HG03064 (cell line): ENCODE measurements at regions not wholly inside any gene's neighbourhood (a gene's known extent, or its start where the extent isn't known, plus 50 kb on each side); places are given as distances from the start of the nearest gene placed in this dataset.

Experiments used
- ATAC-seq: cut with Tn5 transposase; IDR thresholded peaks from one replicate; pipeline ENCODE4 v1.9.1; 2021; ENCODE audit warnings: low read depth; ENCODE audit not compliant: unreplicated experiment

DNA sequence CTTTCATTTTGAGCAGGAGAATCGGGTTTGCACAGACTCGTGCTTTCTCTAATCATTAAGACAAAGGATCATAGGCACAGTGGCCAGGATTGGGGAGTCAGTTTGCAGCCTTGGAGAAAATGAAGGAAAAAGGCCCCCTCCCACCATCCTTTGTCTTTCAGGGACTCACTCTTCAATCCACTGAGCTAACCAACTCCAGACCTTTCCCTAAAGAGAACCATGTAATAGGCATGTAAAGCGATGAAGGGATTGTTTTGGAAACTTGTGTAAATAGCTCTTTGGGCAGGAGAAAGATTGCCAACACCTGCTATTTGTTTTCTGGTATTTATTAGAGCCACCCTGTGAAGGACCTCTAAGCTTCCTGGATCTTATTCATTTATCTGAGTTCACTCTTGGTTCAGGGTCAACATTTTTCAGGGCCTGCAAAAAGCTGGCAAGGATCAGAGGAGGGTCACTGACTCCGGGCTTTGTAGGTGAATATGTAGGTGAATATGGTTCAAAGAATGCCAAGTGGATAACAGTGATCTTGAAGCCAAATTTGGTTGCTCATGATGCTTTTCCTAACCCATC, 192.6 kb upstream of the FGGY start:
- ATAC-seq, result no peak

- no peak for ATAC-seq
Observed at GRCh38 chr1:59105548-59106507, 191.1 kb upstream of the FGGY start.

DNA sequence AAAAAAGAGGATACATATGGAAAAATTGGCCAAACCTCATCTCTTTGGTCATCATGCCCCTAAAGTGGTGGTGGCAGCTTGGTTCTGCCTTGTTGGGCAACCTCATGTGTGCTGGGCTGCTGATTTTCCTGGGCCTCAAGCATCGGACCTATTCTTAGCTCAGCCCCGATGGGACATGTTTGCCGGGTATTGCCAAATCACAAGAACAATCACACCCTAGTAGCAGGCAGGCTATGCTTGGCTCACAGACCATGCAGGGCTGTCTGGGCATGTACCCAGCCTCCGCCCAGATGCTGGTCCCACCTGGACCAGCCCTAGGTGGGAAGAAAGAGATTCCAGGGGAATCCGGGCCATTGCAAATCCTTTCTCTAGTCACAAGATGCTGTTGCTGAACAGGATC, 189.4 kb upstream of the FGGY start:
- ATAC-seq, result no peak

GRCh38 chr1:59107916-59108315, 189.0 kb upstream of the FGGY start:
- no peak for ATAC-seq

DNA sequence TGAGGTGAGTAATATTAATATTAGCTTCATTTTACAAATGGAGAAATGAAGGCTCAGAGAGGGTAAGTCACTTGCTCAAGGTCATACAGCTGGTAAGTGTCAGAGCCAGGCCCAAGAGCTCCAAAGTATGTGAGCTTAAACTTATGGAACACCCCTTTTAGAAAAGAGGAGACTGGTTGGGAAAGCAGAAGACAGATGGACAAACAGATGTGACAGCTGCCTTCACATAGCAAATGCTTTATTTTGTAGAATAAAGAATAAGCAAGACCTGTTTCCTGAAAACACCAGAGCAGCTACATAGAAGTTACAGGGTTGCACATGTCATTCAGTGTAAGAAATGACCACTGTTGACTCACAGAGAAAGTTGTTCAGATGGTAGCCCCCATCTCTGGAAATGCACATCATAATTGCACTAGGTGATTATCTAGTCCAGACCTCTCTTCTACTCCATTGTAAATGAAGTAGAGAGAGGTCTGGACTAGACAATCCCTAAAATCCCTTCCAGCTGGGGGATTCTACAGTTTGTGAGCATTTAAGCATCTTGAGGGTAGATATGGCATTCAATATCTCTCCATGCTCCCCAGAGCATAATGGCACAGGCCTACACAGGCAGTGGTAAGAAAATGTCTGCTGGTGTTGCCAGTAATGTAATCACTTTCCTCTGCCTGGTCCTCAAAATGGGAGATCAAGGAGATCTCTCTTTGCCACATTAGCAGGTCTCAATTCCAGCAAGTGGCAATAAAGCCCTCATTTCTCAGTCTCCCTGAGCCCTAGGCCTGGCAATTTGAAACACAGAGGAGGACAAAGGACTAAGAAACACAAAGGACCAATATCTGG, 188.2 kb upstream of the FGGY start:
- ATAC-seq, result no peak

DNA sequence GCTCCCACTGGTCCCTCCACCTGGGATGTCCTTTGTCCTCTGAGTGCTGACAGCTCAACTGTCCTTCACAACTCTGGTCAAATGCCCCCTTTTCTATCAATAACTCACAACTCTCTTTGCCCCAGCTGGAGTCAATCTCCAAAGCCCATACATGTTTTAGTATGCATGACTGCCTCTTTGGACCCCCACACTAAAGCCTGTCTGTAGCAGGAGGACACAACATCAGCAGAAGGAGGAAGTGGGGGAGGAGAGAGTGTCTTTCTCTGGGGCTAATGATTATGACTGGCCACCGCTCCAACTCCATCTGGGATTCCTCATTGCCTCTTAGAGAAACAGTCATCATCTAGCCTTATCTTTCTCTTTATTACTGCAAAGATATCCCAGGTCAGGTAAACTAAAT, 186.6 kb upstream of the FGGY start:
- no peak for ATAC-seq

- no peak for ATAC-seq
Observed at GRCh38 chr1:59113876-59114457, 182.9 kb upstream of the FGGY start.

GRCh38 chr1:59115865-59116264, 181.0 kb upstream of the FGGY start:
- ATAC-seq, result no peak

DNA sequence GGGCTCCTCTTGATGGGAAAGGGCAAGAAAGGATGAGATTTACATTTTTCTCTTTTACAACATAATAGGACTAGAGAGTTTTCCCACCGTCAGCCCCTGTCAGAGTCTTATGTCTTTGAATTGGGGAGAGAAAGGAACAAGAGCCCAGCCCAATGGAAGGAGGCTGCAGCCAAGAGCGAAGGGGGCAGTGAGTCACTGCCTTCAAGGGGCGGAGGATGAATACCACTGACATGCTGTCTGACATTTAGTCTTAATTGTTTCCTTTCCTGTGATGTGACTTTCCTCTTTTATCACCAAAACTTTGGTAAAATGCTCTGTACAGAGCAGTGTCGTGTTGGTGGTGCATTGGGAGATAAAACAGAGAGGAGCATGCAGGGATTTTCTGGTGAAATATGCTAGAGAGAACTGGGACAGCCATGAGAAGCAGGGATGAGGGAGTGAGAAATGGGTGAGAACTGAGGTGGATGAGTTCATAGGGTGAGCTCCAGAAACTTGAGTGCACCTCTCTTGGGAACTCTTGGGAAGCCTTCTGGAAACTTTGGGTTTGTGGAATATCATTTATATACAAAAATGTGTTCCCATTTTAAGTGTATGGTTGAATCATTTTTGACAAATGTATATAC, 179.9 kb upstream of the FGGY start:
- ATAC-seq, result no peak

DNA sequence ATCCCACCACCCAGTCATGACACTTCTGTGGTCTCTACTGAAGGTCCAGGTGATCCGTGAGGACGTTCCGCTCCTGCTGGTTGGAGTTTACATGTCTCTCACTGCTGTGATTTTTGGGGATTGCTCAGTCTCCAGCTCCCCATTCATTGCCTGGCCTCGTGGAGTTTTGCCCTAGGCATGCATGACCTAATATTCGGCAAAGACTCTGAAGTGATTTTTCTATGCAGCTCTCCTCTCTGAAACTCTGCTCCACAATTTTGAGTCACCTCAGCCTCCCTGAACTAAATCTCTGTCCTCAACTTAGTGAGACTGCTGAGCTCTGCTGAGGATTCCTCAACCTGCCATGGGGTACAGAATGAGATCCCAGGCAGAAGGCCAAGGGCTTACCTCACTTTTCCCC, 174.4 kb upstream of the FGGY start:
- ATAC-seq, result no peak

DNA sequence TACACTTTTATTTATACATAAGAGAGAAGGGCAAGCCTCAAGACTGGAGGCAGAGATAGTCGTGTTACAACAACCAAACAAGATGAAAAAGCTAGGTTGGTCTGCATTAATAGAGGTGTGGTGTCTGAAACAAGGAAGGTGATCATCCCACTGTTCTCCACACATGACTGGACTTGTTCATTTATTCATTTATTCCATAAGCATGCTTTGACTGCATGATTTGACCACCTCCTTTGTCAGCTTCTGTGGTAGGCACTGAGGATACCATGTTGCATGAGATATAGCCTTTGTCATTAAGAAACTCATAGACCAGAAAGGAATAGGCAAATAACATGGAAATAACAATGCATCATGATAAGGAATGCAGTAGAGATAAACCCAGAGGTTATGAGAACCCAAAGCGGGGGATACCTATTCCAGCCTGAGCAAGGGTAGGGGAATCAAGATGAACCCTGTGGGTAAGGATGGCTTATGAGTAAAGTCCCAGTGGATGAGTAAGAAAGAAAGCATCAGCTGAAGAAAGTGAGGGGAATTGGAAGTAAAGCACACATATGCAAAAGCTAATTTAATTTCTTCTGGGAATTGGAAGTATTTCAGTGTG, 173.7 kb upstream of the FGGY start:
- ATAC-seq, result no peak

- no peak for ATAC-seq
Observed at GRCh38 chr1:59124166-59124565, 172.7 kb upstream of the FGGY start.

- no peak for ATAC-seq
Observed at GRCh38 chr1:59125154-59125553, 171.7 kb upstream of the FGGY start.

GRCh38 chr1:59125676-59126320, 171.1 kb upstream of the FGGY start:
- no peak for ATAC-seq

GRCh38 chr1:59126366-59126765, 170.5 kb upstream of the FGGY start:
- ATAC-seq, result no peak

DNA sequence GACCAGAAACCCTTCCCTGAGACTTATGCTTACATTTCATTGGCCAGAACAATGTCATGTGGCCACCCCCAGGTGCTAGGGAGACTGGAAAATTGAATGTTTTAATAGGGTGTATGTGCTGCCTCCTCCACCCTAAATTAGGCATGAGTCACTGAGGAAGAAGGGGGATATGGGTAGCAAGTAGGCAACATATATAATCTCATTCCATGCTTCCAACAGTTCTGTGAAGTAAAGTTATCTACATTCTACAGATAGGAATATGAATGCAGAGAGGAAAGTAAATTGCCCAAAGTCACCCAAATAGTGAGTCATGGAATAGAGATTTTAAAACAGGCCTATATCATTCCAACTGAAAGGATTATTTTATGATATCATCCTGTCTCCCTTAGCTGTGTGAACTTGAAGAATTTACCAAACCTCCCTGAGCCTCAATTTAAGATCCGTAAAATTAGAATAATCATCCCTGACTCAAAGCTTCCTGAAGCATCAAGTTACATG, 168.6 kb upstream of the FGGY start:
- ATAC-seq, result no peak

DNA sequence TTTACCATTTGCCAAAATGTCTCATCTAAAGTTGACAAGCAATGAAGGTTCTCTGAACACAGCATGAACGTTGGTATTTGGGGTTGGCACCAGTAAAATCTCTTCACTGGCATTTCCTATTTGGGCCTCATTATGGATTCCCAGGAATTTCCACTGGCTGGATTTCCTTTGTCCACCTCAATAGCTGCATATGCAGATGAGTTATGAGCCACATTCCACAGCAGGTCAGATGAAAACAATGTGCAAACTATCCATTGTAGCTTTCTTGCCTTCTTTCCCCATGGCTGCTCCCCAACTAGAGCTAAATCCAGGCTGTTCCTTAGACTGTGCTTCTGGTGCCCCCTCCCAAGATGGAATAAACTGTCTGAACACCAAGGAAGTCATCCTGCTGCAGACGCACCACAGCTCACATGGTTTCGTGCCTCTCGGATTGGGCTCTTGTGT, 168.1 kb upstream of the FGGY start:
- ATAC-seq, result no peak

GRCh38 chr1:59132295-59132694, 164.6 kb upstream of the FGGY start:
- ATAC-seq, result no peak

GRCh38 chr1:59133997-59134396, 162.9 kb upstream of the FGGY start:
- ATAC-seq, result no peak
